HCT116 (cell line): ENCODE measurements at regions not wholly inside any gene's neighbourhood (a gene's known extent, or its start where the extent isn't known, plus 50 kb on each side); places are given as distances from the start of the nearest gene placed in this dataset.

Source experiments
- CBX3 ChIP-seq: IDR thresholded peaks from 2 replicates; pipeline ENCODE4 v1.6.1; 2012; ENCODE audit warnings: low read depth
- CEBPB ChIP-seq: IDR thresholded peaks from 2 replicates; pipeline ENCODE4 v1.6.1; 2012; ENCODE audit warnings: low read depth
- CTCF ChIP-seq, 3 experiments: fragments of 200-600 bp in 1 of 3; sonication (generic) in 1 of 3; IDR thresholded peaks in 2 of 3; conservative IDR thresholded peaks in 1 of 3; 2 replicates each; pipeline ENCODE4 v1.5.1; 2012 to 2017; ENCODE audit warnings: low read depth in 2 of 3, low read length in 2 of 3, antibody characterized with exemption in 1 of 3, borderline replicate concordance in 1 of 3, control low read depth in 1 of 3, mild to moderate bottlenecking in 1 of 3, mixed read lengths in 1 of 3, mixed run types in 1 of 3, moderate library complexity in 1 of 3; ENCODE audit not compliant: insufficient read depth in 1 of 3
- ELF1 ChIP-seq: IDR thresholded peaks from 2 replicates; pipeline ENCODE4 v1.6.1; 2012; ENCODE audit warnings: low read depth, borderline replicate concordance
- EZH2 ChIP-seq: fragments of 200-600 bp; sonication (generic); IDR thresholded peaks from 2 replicates; pipeline ENCODE4 v1.6.1; 2017; ENCODE audit warnings: antibody characterized with exemption, mixed run types
- EZH2phosphoT487 ChIP-seq: fragments of 200-600 bp; IDR thresholded peaks from 2 replicates; pipeline ENCODE4 v1.6.1; 2018; ENCODE audit warnings: antibody characterized with exemption, borderline replicate concordance
- POLR2A ChIP-seq: IDR thresholded peaks from 2 replicates; pipeline ENCODE4 v1.7.0; 2011; ENCODE audit warnings: borderline replicate concordance; ENCODE audit not compliant: insufficient read depth, insufficient read length; ENCODE audit errors: extremely low read depth
- REST ChIP-seq: IDR thresholded peaks from 2 replicates; pipeline ENCODE4 v1.6.1; 2012; ENCODE audit warnings: low read depth
- SRF ChIP-seq: IDR thresholded peaks from 2 replicates; pipeline ENCODE4 v1.6.1; 2012; ENCODE audit warnings: low read depth
- YY1 ChIP-seq: IDR thresholded peaks from 2 replicates; pipeline ENCODE4 v1.6.1; 2011; ENCODE audit warnings: low read length, low read depth, moderate library complexity, mild to moderate bottlenecking; ENCODE audit not compliant: insufficient replicate concordance; ENCODE audit errors: extremely low read depth

GRCh38 chr3:19002606-19003005 is 145.7 kb upstream of the KCNH8 start:
- no peak for TF ChIP-seq EZH2phosphoT487
- TF ChIP-seq POLR2A: no peak
- no peak for TF ChIP-seq CTCF (IDR thresholded peaks at IDR 0.05 in 2 of 3, conservative IDR thresholded peaks at IDR 0.05 in 1 of 3; ENCODE audit: borderline replicate concordance in 1 of 3, insufficient read depth in 1 of 3, low read depth in 2 of 3, low read length in 2 of 3)
- no peak for TF ChIP-seq EZH2
- TF ChIP-seq REST: no peak
- no peak for TF ChIP-seq SRF
- no peak for TF ChIP-seq ELF1
- TF ChIP-seq CEBPB: no peak
- no peak for TF ChIP-seq YY1
- no peak for TF ChIP-seq CBX3
